PC-3 (cell line): ENCODE measurements at regions not wholly inside any gene's neighbourhood (a gene's known extent, or its start where the extent isn't known, plus 50 kb on each side); places are given as distances from the start of the nearest gene placed in this dataset.

Source experiments
- ATAC-seq: fragments of 200-7000 bp; cut with Tn5 transposase; 2 replicates; pipeline ENCODE4 v1.9.1; 2020; ENCODE audit warnings: mild to moderate bottlenecking, moderate library complexity
- BruUV-seq: library from RNA; stranded (reverse); fragments of 400-500 nt; replicated peaks from 2 replicates; lab custom pipeline; 2021; lab: Mats Ljungman, UMichigan
- CTCF ChIA-PET: fragments of 300-600 bp; sonication (Branson Sonifier 250); formaldehyde crosslinking; loops from one replicate; lab custom pipeline; 2022; ENCODE audit warnings: antibody characterized with exemption; lab: Charles Lee
- POLR2A ChIA-PET: fragments of 300-600 bp; sonication (Branson Sonifier 250); formaldehyde crosslinking; loops from one replicate; lab custom pipeline; 2022; ENCODE audit warnings: antibody characterized with exemption; ENCODE audit not compliant: unreplicated experiment; lab: Charles Lee
- DNase-seq: peaks from one replicate; pipeline ENCODE4 v3.0.0-alpha.2; 2015
- H2AFZ ChIP-seq: fragments of 300-600 bp; sonication (generic); 2 replicates; pipeline ENCODE4 v1.6.0; 2016; ENCODE audit warnings: antibody characterized with exemption, low read length
- H3F3A ChIP-seq: fragments of 300-600 bp; sonication (generic); one replicate; pipeline ENCODE4 v1.6.0; 2017; ENCODE audit warnings: antibody characterized with exemption, low read length, control low read depth, mild to moderate bottlenecking; ENCODE audit not compliant: unreplicated experiment
- H3K27ac ChIP-seq: fragments of 300-600 bp; sonication (generic); 2 replicates; pipeline ENCODE4 v1.5.1; 2016; ENCODE audit warnings: mild to moderate bottlenecking, low read length
- H3K27me3 ChIP-seq: fragments of 300-600 bp; sonication (generic); 2 replicates; pipeline ENCODE4 v1.6.1; 2016; ENCODE audit warnings: low read length, mixed read lengths
- H3K36me3 ChIP-seq: fragments of 300-600 bp; sonication (generic); 2 replicates; pipeline ENCODE4 v1.6.1; 2016; ENCODE audit warnings: low read depth, mixed run types, low read length, mixed read lengths
- H3K4me1 ChIP-seq: fragments of 300-600 bp; sonication (generic); 2 replicates; pipeline ENCODE4 v1.5.1; 2016; ENCODE audit warnings: low read length; ENCODE audit not compliant: insufficient read depth
- H3K4me2 ChIP-seq: fragments of 300-600 bp; sonication (generic); 2 replicates; pipeline ENCODE4 v1.6.0; 2016; ENCODE audit warnings: low read length
- H3K4me3 ChIP-seq: fragments of 300-600 bp; sonication (generic); 2 replicates; pipeline ENCODE4 v1.5.1; 2016; ENCODE audit warnings: mild to moderate bottlenecking, low read length, mixed read lengths
- H3K79me2 ChIP-seq: fragments of 300-600 bp; sonication (generic); 2 replicates; pipeline ENCODE4 v1.6.1; 2017; ENCODE audit warnings: low read length, mixed read lengths
- H3K9ac ChIP-seq: fragments of 300-600 bp; sonication (generic); 2 replicates; pipeline ENCODE4 v1.6.0; 2016; ENCODE audit warnings: mild to moderate bottlenecking, low read length
- H3K9me2 ChIP-seq: fragments of 300-600 bp; sonication (generic); replicated peaks from 2 replicates; pipeline ENCODE4 v1.6.1; 2016; ENCODE audit warnings: mixed run types, low read length, mixed read lengths
- H3K9me3 ChIP-seq: fragments of 300-600 bp; sonication (generic); 2 replicates; pipeline ENCODE4 v1.6.1; 2016; ENCODE audit warnings: low read length, mixed read lengths
- H4K20me1 ChIP-seq: fragments of 300-600 bp; sonication (generic); 2 replicates; pipeline ENCODE4 v1.6.1; 2016; ENCODE audit warnings: low read length, mixed read lengths
- CTCF ChIP-seq: fragments of 300-600 bp; sonication (generic); conservative IDR thresholded peaks from 2 replicates; pipeline ENCODE4 v1.5.1; 2017; ENCODE audit warnings: antibody characterized with exemption, low read depth, mild to moderate bottlenecking, low read length
- EZH2 ChIP-seq: fragments of 300-600 bp; sonication (generic); IDR thresholded peaks from one replicate; pipeline ENCODE4 v1.6.1; 2017; ENCODE audit warnings: antibody characterized with exemption, mild to moderate bottlenecking, low read length; ENCODE audit not compliant: unreplicated experiment
- EZH2phosphoT487 ChIP-seq: fragments of 300-600 bp; sonication (generic); IDR thresholded peaks from 2 replicates; pipeline ENCODE4 v1.6.1; 2018; ENCODE audit warnings: mild to moderate bottlenecking, antibody characterized with exemption, low read length, borderline replicate concordance
- intact Hi-C: fragments of 100-400 bp; cut with micrococcal nuclease; formaldehyde crosslinking; loops from 2 replicates; pipeline ENCODE4 v1.9.0; 2023

- Histone ChIP-seq H3K27ac (no peak overlapping the region), H3K4me1 (peaks cover 10% of the 10 kb centered on the region), H4K20me1 (no peaks in the 10 kb centered on the region), H3K27me3 (no peaks in the 10 kb centered on the region), H3K9ac (no peak overlapping the region), H3K4me3 (no peak overlapping the region; the same call in 1 of the 2 replicates), H3K9me2 (no peaks in the 10 kb centered on the region), H2AFZ (0 out of 2 replicates have a peak overlapping the region, but pooled peaks have one; percentile 51), H3K9me3 (no peaks in the 10 kb centered on the region), H3K36me3 (no peaks in the 10 kb centered on the region), H3F3A (no peaks in the 10 kb centered on the region), H3K79me2 (no peaks in the 10 kb centered on the region), H3K4me2 (peak overlapping the region; percentile 58)
- intact Hi-C loops: no loop called here
- BruUV-seq: no TSS peak
- no peak for TF ChIP-seq CTCF
- TF ChIP-seq EZH2phosphoT487: no peak
- TF ChIP-seq EZH2: no peak
- ATAC-seq (peak; percentile 91), DNase-seq (peak; percentile 69)
- ChIA-PET POLR2A (no interaction called here), CTCF (no interaction called here)
Observed at GRCh38 chr21:35649186-35649585, 411.1 kb downstream of the SETD4 start.

- H3K9ac ChIP-seq: no peak overlapping the region
- TF ChIP-seq CTCF: peak; percentile 50; the same call in 1 of the 2 replicates
- TF ChIP-seq EZH2phosphoT487: no peak
- H3K4me2 ChIP-seq: peak overlapping the region; percentile 58
- no peak overlapping the region for H2AFZ ChIP-seq
- H3K79me2 ChIP-seq: no peaks in the 10 kb centered on the region
- H3F3A ChIP-seq: no peaks in the 10 kb centered on the region
- no peaks in the 10 kb centered on the region for H4K20me1 ChIP-seq
- H3K27me3 ChIP-seq: no peaks in the 10 kb centered on the region
- H3K4me3 ChIP-seq: no peak overlapping the region
- DNase-seq (peak; percentile 48), ATAC-seq (peak; percentile 76)
- POLR2A ChIA-PET: interaction anchor here (0.5 kb wide), 1 partner anchor 51 kb away, joined by 5 read pairs; no protein-coding TSS in a partner anchor
- H3K9me3 ChIP-seq: no peaks in the 10 kb centered on the region
- intact Hi-C loops: no loop called here
- BruUV-seq: no TSS peak
- H3K36me3 ChIP-seq: no peaks in the 10 kb centered on the region
- CTCF ChIA-PET: no interaction called here
- no peak overlapping the region for H3K27ac ChIP-seq
- no peaks in the 10 kb centered on the region for H3K9me2 ChIP-seq
- H3K4me1 ChIP-seq: peaks cover 10% of the 10 kb centered on the region
Observed at GRCh38 chr21:35648512-35648911, 411.8 kb downstream of the SETD4 start.

- TF ChIP-seq EZH2 (no peak), CTCF (no peak), EZH2phosphoT487 (no peak)
- Histone ChIP-seq H2AFZ (no peak overlapping the region), H4K20me1 (no peaks in the 10 kb centered on the region), H3F3A (no peaks in the 10 kb centered on the region), H3K9me3 (no peaks in the 10 kb centered on the region), H3K9ac (no peak overlapping the region), H3K9me2 (no peaks in the 10 kb centered on the region), H3K4me1 (peaks cover 10% of the 10 kb centered on the region), H3K36me3 (no peaks in the 10 kb centered on the region), H3K79me2 (no peaks in the 10 kb centered on the region), H3K4me2 (no peak overlapping the region), H3K27me3 (no peaks in the 10 kb centered on the region), H3K4me3 (no peak overlapping the region), H3K27ac (no peak overlapping the region)
- DNase-seq (no peak), ATAC-seq (no peak)
- POLR2A ChIA-PET: no interaction called here
- no TSS peak for BruUV-seq
- CTCF ChIA-PET: no interaction called here
- intact Hi-C loops: no loop called here
Observed at GRCh38 chr21:35646606-35647005, 413.7 kb downstream of the SETD4 start.
